CD4-positive, alpha-beta T cell treated with Interleukin-17A for 1 hour (primary cell): ENCODE measurements at regions not wholly inside any gene's neighbourhood (a gene's known extent, or its start where the extent isn't known, plus 50 kb on each side); places are given as distances from the start of the nearest gene placed in this dataset.
A peak's percentile ranks its signal among the peaks of the same experiment; 100 is the strongest.

Experiments used
- DNase-seq: peaks from one replicate; pipeline ENCODE4 v3.0.0-alpha.2; 2020

DNA sequence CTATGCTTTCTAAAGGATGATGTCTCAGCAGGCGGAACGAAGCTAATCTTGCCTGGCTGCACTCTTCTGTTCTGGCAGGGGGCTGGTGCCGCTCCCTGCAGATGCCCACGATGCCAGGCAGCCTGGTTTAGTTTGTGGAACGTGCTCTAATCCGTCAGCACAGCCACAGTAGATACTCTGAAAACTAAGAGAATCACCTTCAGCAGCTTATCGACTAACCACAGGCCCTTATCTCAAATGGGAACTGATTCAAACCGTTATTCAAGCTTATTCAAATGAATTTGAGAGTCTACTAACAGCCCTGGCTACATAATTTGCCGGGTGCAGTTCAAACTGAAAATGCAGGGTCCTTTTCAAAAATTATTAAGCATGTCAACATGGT is 246.6 kb upstream of the ANKRD55 start:
- no peak for DNase-seq

- peak; percentile 36 for DNase-seq
Measured at GRCh38 chr5:56479126-56479525, 246.0 kb upstream of the ANKRD55 start.

DNA sequence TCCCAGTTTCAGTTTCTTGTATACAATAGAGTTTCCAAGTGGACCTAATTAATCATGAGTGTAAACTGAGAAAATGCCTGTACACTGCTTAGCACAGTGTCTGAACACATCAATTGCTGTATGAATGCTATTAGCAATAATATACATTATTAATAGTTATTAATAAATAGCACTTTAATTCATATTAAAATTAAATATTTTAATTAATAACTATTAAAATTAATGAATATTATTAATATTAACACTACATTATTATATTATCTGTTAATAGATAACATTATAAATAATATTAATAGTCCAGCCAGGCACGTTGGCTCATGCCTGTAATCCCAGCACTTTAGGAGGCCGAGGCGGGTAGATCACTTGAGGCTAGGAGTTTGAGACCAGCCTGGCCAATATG is 244.9 kb upstream of the ANKRD55 start:
- no peak for DNase-seq

DNA sequence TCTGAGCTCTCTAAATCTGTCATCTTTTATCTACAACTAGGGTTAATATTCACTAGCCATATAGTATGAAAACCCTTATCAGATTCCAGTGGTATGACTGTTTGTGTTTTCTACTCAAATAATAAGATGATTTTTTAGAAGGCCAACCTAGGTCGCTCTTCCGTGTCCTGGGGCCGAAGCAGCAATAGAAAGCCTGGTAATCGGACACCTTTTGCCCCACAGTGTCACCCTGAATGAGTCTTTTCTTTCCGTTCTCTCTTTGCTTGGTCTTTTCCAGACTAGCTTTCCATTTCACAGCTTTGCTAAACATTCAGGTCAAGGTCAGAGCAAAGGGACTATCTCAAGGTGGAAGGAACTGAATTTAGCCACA is 243.3 kb upstream of the ANKRD55 start:
- no peak for DNase-seq

DNA sequence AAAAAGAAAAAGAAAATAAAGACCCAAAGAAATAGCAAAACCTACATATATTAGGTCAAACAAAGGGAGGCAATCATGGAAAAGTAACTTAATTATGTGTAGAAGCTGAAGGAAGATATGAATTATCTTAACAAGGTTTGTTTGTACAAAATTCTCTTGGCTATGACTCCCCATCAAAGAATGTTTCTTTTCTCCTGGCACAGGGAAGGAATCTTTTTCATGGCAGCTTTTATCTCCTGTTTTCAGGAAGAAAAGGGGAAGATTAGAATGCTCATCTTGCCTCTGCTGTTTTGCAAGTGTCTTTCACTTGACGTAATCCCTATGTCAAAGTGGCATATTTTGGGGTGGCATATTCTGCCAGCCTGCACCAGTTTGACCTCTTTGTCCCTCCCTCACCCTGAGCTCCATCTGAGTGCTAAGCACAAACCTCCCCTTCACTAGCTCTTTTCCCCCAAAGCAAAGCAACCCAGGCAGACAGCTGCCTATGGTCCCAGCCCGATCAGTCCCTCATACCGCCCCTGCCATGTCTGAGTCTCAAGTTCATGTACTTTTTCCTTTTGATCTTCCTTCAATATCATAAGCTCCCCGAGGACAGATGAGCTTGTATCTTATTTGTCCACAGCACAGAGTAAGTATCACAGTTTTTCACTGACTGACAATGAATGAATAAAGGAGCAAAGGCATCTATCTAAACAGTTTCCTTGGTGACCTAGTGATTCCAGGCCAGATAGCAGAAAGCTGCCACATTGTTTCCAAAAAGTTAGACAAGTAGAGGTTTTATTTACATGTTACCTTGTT is 242.8 kb upstream of the ANKRD55 start:
- DNase-seq, result no peak

GRCh38 chr5:56471707-56472106 is 238.6 kb upstream of the ANKRD55 start:
- DNase-seq, result no peak

DNA sequence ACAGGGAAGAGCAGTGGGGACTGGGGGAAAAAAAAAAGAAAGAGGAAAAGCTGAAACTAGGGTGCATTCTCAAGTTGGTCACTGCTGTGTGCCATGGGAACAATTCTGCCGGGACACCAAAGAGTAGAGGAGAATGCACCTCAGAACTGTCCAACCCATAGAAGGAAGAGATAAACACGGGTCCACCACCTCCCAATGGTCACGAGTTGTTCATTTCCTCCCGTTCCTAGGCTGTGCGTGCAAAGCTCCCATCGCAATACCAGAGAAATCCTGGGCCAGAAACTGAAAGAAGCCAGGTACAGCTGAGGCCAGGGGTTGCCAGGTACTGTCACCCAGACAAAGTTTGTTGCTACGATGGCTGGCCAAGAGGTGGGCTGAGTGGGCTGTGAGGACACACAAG is 236.9 kb upstream of the ANKRD55 start:
- DNase-seq, result no peak

GRCh38 chr5:56468277-56468676 is 235.1 kb upstream of the ANKRD55 start:
- no peak for DNase-seq

DNA sequence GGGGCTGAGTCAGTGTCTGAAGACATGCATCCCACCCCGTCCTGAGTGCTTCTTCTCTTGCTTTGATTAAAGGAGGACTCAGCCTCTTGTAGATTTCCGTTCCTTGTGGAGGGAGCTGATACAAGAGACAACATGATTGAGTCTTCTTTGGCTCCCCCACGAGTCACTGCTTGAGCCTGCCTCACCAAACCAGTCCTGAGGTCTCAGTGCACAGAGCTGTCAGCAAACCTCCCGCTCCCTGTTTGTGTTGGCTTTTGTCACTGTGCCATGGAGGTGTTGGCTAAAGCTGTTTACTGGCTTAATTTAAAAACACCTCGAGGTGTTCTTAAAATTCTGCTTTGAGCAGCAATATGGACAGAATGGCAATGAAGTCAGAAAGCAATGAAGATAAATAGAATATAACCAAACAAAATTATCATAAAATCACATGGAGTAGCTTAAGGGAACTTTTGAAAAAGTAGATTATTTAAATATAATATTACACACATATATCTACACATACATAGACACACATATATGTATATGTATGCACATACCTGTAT is 234.1 kb upstream of the ANKRD55 start:
- DNase-seq, result no peak

DNA sequence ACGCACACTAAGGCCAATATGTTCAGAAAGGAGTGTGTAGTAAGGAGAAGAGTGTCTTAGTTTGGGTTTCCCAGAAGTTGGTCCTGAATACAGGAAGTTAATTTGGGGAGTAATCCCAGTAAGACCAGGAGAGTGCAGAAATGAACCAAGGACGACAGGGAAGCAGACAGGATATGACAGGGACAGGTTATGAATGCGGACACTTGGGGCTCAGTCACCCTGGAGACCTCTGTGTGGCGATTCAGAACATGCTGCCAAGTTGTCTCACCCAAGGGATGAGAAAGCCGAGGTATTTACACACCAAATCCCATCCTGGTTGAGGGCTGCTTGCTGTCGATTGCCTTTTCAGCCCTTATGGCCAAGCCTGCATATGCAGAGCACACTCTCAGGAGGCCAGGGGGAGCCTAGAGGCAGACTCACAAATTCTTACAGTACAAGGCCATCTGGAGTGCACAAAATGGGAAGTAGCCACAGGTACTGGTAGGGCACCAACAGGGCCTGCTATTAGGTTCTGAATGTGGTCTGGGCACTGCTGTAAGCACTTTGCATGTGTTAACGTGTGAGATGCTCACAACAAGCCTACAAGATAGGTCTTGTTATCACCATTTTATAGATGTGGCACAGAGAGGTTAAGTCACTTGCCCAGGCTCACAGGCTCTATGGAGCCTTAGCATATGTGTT is 233.1 kb upstream of the ANKRD55 start:
- no peak for DNase-seq

DNA sequence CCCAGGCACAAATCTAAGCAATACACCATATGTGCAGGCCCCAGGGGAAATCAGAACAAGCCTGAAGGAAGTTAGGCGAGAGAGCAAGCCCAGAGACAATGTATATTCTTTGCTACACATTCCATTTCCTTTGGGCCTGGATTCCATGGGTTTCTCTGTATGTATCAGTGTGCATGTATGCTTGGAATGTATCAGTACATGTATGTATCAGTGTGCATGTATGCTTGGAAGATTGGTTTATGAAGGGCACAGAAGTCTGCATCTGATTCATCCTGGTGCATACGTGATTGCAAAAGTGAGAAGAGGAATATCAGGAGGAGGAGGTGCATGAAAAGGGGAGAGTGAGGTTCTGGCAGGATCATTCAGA is 232.6 kb upstream of the ANKRD55 start:
- DNase-seq, result no peak

DNA sequence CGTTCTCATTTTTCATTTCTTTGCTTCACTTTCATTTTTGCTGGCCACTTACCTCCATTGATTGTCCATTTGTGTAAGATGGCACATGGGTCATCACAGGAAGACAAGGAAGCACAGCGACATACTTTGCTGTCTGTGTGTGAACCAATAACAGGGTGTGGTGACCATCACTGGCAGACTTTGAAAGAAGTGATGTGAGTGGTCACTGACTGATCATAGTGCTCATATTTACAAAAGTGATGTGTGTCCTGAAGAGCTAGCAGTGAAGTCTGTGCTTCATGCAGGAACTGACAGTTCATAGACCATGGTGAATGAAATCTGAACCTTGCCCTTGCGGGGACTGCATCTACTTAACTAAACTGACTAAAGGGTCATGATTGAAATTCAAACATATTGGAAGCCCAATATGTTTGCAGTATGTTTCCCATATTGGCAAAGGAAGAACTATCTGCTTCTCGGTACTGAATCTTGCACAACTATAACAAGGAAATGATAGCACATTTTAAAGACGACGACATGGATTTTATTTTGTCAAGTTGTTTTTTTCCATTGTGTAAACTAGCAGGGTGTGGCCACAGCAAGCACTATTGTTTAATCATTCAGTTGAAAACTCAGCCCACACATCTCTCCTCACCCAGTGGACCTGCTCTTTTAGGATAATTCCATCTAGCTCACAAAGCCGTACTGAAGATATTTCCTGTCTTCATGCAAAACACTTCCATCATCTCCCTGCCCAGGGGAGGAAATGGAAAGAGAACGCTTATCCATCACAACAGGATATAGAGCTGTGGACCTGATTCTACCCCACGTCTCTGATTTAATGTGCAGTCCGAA is 232.0 kb upstream of the ANKRD55 start:
- no peak for DNase-seq

GRCh38 chr5:56463944-56464571 is 230.9 kb upstream of the ANKRD55 start:
- DNase-seq, result no peak

- DNase-seq, result no peak
Measured at GRCh38 chr5:56461584-56461983, 228.5 kb upstream of the ANKRD55 start.

DNA sequence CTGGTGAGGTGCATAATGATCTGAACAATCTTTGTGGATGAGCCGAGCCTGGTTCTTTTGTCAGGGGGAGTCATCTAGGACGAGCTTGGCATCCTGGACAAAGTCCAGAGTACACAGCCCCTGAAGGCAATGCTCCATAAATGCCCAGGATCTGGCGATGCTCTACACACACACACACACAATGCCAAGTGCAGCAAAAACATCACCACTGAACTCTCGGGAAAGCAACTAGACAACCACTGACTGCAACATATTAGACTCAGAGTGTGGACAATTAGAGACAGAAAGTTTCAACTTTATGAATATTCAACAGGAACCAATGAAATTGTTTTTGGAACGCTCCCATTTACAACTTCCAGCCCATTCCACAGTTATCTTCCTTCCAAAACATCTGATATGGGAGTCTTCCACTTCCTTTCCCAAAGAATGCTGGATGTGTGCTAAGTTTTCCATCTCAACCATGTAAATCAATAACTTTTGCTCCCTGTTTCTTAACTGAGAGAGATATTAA is 227.6 kb upstream of the ANKRD55 start:
- DNase-seq, result no peak

- DNase-seq, result no peak
Measured at GRCh38 chr5:56460195-56460546, 227.0 kb upstream of the ANKRD55 start.

DNA sequence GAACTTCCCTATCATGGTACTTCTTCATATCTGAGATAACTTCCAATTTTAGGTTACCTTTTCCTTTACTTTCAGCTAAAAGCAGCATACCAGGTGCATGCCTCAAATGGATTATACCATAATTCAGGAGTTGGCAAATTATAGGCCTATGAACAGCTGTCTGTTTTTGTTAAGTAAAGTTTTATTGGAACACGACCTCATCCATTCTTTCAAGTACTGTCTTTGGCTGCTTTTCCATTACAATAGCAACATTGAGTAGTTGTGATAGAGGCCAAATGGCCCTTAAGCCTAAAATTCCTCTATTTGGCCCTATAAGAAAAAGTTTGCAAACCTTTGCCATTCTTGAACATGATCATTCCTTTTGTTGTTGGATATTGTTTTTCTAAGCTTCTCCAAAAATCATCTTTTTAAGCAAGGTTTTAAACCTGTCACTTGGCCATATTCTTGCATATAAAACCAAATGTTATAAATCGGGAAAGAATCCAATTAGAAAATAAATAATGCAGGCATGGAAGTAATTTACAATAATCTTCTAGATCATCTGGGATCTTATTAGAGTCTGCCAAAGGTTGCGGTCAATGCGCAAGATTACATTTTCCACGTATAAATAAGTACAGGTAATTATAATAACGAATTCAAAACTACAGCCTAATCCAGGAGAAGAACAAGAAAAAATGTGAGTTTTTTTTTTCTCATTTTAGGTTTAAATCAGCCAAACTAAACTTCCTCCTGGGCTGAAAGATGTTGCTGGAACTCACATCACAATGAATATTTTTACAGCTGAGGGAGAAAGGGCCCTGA is 226.5 kb upstream of the ANKRD55 start:
- DNase-seq, result no peak

- no peak for DNase-seq
Measured at GRCh38 chr5:56457887-56458812, 225.0 kb upstream of the ANKRD55 start.

DNA sequence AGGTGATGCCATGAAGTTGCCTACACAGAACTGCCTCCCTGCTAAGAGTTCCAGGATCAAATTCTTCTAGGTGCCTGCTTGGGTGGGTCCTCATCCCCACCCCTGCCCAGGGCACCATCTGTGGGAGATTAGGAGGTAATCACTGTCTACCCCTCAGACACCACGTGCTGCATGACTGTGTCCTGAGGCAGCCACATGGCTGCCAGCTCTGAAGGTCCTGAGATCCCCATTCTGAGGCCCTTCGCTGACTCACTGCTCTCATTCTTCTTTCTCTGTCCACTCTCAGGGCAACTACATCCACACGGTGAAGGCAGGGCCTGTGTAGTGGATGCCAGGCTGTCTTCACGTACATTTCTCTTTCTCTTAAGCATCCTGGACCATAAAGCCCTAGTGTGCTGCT is 222.9 kb upstream of the ANKRD55 start:
- DNase-seq, result no peak

- no peak for DNase-seq
Measured at GRCh38 chr5:56455417-56455816, 222.3 kb upstream of the ANKRD55 start.
